Gastrocnemius medialis (tissue), 4 donors: ENCODE measurements at regions not wholly inside any gene's neighbourhood (a gene's known extent, or its start where the extent isn't known, plus 50 kb on each side); places are given as distances from the start of the nearest gene placed in this dataset.

Experiments
- CTCF ChIP-seq, 5 experiments: fragments of 450-650 bp in 3 of 5; fragments of 200-600 bp in 2 of 5; sonication (generic) in 2 of 5; IDR thresholded peaks in 4 of 5; conservative IDR thresholded peaks in 1 of 5; 1 replicate in 4 of 5; 2 replicates in 1 of 5; pipeline ENCODE4 v1.5.1; 2016 to 2019; ENCODE audit warnings: antibody characterized with exemption in 5 of 5, mild to moderate bottlenecking in 3 of 5, moderate library complexity in 3 of 5
- POLR2A ChIP-seq, 2 donors: fragments of 450-650 bp; IDR thresholded peaks; one replicate each; pipeline ENCODE4 v1.6.1; 2017; ENCODE audit warnings: antibody characterized with exemption in 2 of 2, mild to moderate bottlenecking in 2 of 2, moderate library complexity in 2 of 2

DNA sequence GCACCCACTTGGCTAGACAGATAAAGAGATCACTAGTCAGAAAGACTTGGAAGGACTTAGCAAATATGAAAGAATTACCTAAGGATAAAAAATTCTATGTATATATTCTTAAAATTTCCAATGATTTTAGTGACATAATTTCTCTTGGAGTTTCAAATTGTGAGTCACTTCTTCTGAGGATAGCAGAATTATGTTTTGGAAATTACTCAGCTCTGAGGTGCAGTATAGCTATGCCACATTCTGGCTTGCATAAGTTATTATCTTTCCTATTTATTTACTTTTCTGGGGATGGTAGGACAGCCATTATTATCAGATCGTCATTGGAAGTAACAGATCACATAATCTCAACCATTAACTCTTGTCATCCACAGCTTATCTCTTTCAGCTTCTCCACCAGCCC lies 853.5 kb downstream of the TRIML1 start:
- TF ChIP-seq CTCF (IDR thresholded peaks at IDR 0.05 in 4 of 5, conservative IDR thresholded peaks at IDR 0.05 in 1 of 5), result no peak
- no peak for TF ChIP-seq POLR2A (IDR thresholded peaks at IDR 0.05)
